22Rv1 (cell line): ENCODE measurements at regions not wholly inside any gene's neighbourhood (a gene's known extent, or its start where the extent isn't known, plus 50 kb on each side); places are given as distances from the start of the nearest gene placed in this dataset.

Experiments
- CTCF ChIP-seq: fragments of 450-650 bp; IDR thresholded peaks from 2 replicates; pipeline ENCODE4 v1.5.1; 2017; ENCODE audit warnings: mild to moderate bottlenecking
- ZFX ChIP-seq: fragments of 450-650 bp; IDR thresholded peaks from 2 replicates; pipeline ENCODE4 v1.6.1; 2017; ENCODE audit warnings: antibody characterized with exemption, borderline replicate concordance

- TF ChIP-seq CTCF (no peak), ZFX (no peak)
These were observed 96.0 kb upstream of the JCAD start for GRCh38 chr10:30155401-30155800.
